ENCODE measurements at regions not wholly inside any gene's neighbourhood (a gene's known extent, or its start where the extent isn't known, plus 50 kb on each side); places are given as distances from the start of the nearest gene placed in this dataset.

DNA sequence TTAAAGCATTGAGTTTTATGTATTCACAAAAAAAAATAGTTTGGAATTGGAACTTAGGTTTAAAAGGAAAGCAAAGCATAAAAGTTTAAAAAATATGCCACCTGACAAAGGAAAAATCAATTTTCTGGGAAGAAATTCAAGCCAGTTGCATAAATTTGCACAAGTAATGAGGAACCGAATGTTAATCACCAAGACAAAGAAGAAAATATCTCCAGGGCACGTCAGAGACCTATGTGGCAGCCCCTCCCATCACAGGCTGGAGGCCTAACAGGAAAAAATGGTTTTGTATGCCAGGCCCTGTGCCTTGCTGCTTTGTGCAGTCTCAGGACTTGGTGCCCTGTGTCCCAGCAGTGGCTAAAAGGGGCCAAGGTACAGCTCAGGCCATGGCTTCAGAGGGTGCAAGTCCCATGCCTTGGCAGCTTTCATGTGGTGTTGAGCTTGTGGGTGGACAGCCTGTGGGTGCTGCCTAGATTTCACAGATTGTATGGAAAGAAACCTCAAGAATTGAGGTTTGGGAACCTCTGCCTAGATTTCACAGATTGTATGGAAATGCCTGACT lies 767.2 kb upstream of the SLC10A2 start:
- H3K36me3 ChIP-seq (ENCODE audit: control insufficient read depth, insufficient read depth, low read length), result no peaks in the 10 kb centered on the region
- no CpG with 5 or more reads among the region's 2 CpGs for WGBS, 2 experiments (ENCODE audit: extremely low coverage in 2 of 2, insufficient read length in 1 of 2)
- no peaks in the 10 kb centered on the region for H3K27me3 ChIP-seq (ENCODE audit: control insufficient read depth, insufficient read depth, low read length)
- ChIA-PET POLR2A (ENCODE audit: unreplicated experiment) (no interaction called here), CTCF (no interaction called here)
- no peak overlapping the region for H3K56ac ChIP-seq (ENCODE audit: extremely low read depth, insufficient read depth, low read length)
- no peak overlapping the region for H2AK9ac ChIP-seq (replicated peaks; ENCODE audit: low read depth, low read length, poor library complexity)
- BruUV-seq (replicated peaks), result no TSS peak
- H3K4me3 ChIP-seq (ENCODE audit: insufficient read depth, low read depth, low read length), result no peak overlapping the region
- H3K4me1 ChIP-seq (ENCODE audit: control insufficient read depth, insufficient read depth, low read length), result no peaks in the 10 kb centered on the region
- no peak overlapping the region for H2BK5ac ChIP-seq (ENCODE audit: low read depth, low read length, poor library complexity, severe bottlenecking)
- no peaks in the 10 kb centered on the region for H3K79me1 ChIP-seq (ENCODE audit: low read depth in 1 of 2, low read length in 2 of 2)
- peaks cover 17% of the 10 kb centered on the region for H3K9me3 ChIP-seq (ENCODE audit: control insufficient read depth, insufficient read depth, low read length)
- no peaks in the 10 kb centered on the region for H3K9me1 ChIP-seq (ENCODE audit: insufficient read depth, low read length)
- H4K91ac ChIP-seq (ENCODE audit: insufficient read depth, low read depth, low read length), result no peak overlapping the region
- H3K23ac ChIP-seq (ENCODE audit: low read depth, low read length), result no peak overlapping the region
- H3K4me2 ChIP-seq (ENCODE audit: low read depth, low read length), result no peak overlapping the region
- H3K9ac ChIP-seq (ENCODE audit: low read depth, low read length), result no peak overlapping the region
- H2AK5ac ChIP-seq (ENCODE audit: low read depth, low read length), result no peak overlapping the region
- no peak overlapping the region for H4K5ac ChIP-seq (ENCODE audit: low read depth, low read length)
- no peak overlapping the region for H4K8ac ChIP-seq (ENCODE audit: low read depth in 2 of 2, low read length in 2 of 2)
- ATAC-seq (ENCODE audit: low read depth) (no peak), DNase-seq (no peak)
- H4K20me1 ChIP-seq (ENCODE audit: insufficient read depth, low read length), result no peaks in the 10 kb centered on the region
- H3K27ac ChIP-seq (ENCODE audit: insufficient read depth, low read length), result no peak overlapping the region
- H2BK120ac ChIP-seq (ENCODE audit: low read depth, low read length), result no peak overlapping the region
- no peak overlapping the region for H2AFZ ChIP-seq (replicated peaks; ENCODE audit: low read length, poor library complexity)
- in situ Hi-C loops (cut with MboI; ENCODE audit: low sequenced_read_pairs), result no loop called here
- no peak overlapping the region for H3K18ac ChIP-seq (ENCODE audit: low read depth, low read length)
- H3K4ac ChIP-seq (ENCODE audit: low read depth, low read length), result no peak overlapping the region
- no peak overlapping the region for H3K14ac ChIP-seq (replicated peaks; ENCODE audit: low read depth, low read length)
- dilution Hi-C loops (cut with HindIII; ENCODE audit: low sequenced_read_pairs, unreplicated experiment), result no loop called here
- intact Hi-C loops (cut with micrococcal nuclease), result no loop called here
- TF ChIP-seq MXI1 (IDR thresholded peaks at IDR 0.05; ENCODE audit: borderline replicate concordance, low read depth, low read length), result no peak
- TF ChIP-seq NFE2L2 (IDR thresholded peaks at IDR 0.05; ENCODE audit: low read depth, low read length), result no peak
- TF ChIP-seq, protein P1, sequence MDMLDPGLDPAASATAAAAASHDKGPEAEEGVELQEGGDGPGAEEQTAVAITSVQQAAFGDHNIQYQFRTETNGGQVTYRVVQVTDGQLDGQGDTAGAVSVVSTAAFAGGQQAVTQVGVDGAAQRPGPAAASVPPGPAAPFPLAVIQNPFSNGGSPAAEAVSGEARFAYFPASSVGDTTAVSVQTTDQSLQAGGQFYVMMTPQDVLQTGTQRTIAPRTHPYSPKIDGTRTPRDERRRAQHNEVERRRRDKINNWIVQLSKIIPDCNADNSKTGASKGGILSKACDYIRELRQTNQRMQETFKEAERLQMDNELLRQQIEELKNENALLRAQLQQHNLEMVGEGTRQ (IDR thresholded peaks at IDR 0.05; ENCODE audit: low read depth, low read length), result no peak
- TF ChIP-seq FOS (IDR thresholded peaks at IDR 0.05; ENCODE audit: low read depth, low read length), result no peak
- TF ChIP-seq SMC3 (IDR thresholded peaks at IDR 0.05; ENCODE audit: low read depth, low read length), result no peak
- no peak for TF ChIP-seq MAFK (IDR thresholded peaks at IDR 0.05; ENCODE audit: low read depth, low read length)
- TF ChIP-seq POLR2A (IDR thresholded peaks at IDR 0.05; ENCODE audit: low read depth, low read length), result no peak
- TF ChIP-seq, protein P2, sequence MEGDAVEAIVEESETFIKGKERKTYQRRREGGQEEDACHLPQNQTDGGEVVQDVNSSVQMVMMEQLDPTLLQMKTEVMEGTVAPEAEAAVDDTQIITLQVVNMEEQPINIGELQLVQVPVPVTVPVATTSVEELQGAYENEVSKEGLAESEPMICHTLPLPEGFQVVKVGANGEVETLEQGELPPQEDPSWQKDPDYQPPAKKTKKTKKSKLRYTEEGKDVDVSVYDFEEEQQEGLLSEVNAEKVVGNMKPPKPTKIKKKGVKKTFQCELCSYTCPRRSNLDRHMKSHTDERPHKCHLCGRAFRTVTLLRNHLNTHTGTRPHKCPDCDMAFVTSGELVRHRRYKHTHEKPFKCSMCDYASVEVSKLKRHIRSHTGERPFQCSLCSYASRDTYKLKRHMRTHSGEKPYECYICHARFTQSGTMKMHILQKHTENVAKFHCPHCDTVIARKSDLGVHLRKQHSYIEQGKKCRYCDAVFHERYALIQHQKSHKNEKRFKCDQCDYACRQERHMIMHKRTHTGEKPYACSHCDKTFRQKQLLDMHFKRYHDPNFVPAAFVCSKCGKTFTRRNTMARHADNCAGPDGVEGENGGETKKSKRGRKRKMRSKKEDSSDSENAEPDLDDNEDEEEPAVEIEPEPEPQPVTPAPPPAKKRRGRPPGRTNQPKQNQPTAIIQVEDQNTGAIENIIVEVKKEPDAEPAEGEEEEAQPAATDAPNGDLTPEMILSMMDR (conservative IDR thresholded peaks at IDR 0.05; ENCODE audit: low read depth, low read length), result no peak
- TF ChIP-seq RFX5 (IDR thresholded peaks at IDR 0.05; ENCODE audit: low read depth, low read length), result no peak
- TF ChIP-seq, protein P3, sequence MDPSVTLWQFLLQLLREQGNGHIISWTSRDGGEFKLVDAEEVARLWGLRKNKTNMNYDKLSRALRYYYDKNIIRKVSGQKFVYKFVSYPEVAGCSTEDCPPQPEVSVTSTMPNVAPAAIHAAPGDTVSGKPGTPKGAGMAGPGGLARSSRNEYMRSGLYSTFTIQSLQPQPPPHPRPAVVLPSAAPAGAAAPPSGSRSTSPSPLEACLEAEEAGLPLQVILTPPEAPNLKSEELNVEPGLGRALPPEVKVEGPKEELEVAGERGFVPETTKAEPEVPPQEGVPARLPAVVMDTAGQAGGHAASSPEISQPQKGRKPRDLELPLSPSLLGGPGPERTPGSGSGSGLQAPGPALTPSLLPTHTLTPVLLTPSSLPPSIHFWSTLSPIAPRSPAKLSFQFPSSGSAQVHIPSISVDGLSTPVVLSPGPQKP (IDR thresholded peaks at IDR 0.05; ENCODE audit: borderline replicate concordance, low read depth, low read length), result no peak
- no peak for TF ChIP-seq RCOR1 (IDR thresholded peaks at IDR 0.05; ENCODE audit: insufficient replicate concordance, low read length)
- no peak for TF ChIP-seq BHLHE40 (IDR thresholded peaks at IDR 0.05; ENCODE audit: low read depth, low read length)
- H2BK15ac ChIP-seq (ENCODE audit: low read depth, low read length), result no peak overlapping the region
- H2BK20ac ChIP-seq (ENCODE audit: low read depth, low read length), result no peak overlapping the region

All from IMR-90 (cell line).